ENCODE measurements at regions not wholly inside any gene's neighbourhood (a gene's known extent, or its start where the extent isn't known, plus 50 kb on each side); places are given as distances from the start of the nearest gene placed in this dataset.

DNA sequence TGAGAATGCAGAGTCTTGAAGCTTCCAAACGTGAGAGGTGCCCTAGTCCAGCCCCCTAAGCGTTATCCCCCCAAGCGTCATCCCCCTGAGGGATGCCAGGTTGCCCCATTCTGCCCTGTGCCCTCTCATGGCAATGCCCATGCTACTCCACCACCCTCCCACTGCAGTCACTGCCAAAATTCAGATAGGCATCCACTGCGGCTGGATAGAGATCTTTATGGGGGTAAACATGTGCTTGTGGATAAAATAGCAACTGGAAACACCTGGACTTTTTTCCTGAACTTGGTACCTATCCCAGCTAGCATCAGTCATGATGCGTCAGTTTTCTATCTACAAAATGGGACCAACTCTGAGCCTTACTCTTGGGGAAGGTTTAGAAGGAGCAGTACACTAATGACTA lies 92.7 kb upstream of the HOXC13 start:
- Mint-ChIP-seq H3K27me3 (ENCODE audit: insufficient read depth) (peaks cover 46% of the 10 kb centered on the region), H3K27ac (no peak overlapping the region), H3K9me3 (peaks cover 4% of the 10 kb centered on the region; the same call in 1 of the 2 replicates), H3K4me3 (peak overlapping the region; percentile 54; the same call in 1 of the 2 replicates), H3K36me3 (ENCODE audit: low read depth) (peaks cover 9% of the 10 kb centered on the region; the same call in 1 of the 2 replicates), H3K4me1 (ENCODE audit: low read depth) (peaks cover 36% of the 10 kb centered on the region)
- DNase-seq: no peak
- TF ChIP-seq, protein P1, sequence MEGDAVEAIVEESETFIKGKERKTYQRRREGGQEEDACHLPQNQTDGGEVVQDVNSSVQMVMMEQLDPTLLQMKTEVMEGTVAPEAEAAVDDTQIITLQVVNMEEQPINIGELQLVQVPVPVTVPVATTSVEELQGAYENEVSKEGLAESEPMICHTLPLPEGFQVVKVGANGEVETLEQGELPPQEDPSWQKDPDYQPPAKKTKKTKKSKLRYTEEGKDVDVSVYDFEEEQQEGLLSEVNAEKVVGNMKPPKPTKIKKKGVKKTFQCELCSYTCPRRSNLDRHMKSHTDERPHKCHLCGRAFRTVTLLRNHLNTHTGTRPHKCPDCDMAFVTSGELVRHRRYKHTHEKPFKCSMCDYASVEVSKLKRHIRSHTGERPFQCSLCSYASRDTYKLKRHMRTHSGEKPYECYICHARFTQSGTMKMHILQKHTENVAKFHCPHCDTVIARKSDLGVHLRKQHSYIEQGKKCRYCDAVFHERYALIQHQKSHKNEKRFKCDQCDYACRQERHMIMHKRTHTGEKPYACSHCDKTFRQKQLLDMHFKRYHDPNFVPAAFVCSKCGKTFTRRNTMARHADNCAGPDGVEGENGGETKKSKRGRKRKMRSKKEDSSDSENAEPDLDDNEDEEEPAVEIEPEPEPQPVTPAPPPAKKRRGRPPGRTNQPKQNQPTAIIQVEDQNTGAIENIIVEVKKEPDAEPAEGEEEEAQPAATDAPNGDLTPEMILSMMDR (IDR thresholded peaks at IDR 0.05): no peak

DNA sequence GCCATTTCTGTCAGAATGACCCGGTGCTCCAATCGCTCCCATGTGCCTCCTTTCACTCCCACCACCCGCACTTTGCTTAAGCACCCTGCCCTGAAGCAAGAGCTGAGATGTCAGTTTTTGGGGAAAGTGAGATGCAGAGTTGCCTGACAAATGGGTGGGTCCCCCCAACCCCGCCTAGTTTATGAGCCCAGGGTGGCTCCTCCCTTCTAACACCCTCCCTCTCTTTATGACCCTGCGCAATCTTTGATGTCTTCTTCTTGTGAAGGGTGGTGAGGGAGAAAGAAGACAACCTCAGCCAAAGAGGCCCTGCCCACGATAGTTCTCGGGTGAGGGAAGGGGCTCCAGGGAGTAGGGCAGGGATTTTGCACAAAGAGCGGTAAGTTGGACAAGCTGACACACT lies 89.5 kb upstream of the HOXC13 start:
- H3K27ac Mint-ChIP-seq: no peak overlapping the region
- no peaks in the 10 kb centered on the region for H3K36me3 Mint-ChIP-seq (ENCODE audit: low read depth)
- TF ChIP-seq, protein P1 (IDR thresholded peaks at IDR 0.05): no peak
- no peak overlapping the region for H3K4me3 Mint-ChIP-seq
- DNase-seq: no peak
- H3K9me3 Mint-ChIP-seq: no peaks in the 10 kb centered on the region
- peaks cover 34% of the 10 kb centered on the region for H3K27me3 Mint-ChIP-seq (ENCODE audit: insufficient read depth)
- H3K4me1 Mint-ChIP-seq (ENCODE audit: low read depth): peaks cover 24% of the 10 kb centered on the region

DNA sequence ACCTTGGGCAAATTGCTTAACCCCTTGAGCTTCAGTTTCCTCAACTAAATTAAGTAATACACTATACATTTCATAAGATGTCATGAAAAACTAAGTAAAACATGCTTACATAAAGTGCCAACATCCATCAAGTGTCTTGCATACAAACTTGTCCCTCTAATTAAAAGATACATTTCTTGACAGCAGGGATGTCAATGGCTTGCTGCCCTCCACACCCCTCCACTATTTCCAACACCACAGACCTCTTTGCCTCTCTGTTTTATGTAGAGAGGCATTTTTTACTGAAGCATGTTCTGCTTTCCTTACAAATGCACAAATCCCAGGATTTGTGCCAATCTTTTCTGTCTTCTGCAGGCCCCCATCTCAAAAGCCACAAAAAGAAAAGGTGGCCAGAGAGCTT lies 89.0 kb upstream of the HOXC13 start:
- Mint-ChIP-seq H3K9me3 (no peaks in the 10 kb centered on the region), H3K36me3 (ENCODE audit: low read depth) (no peaks in the 10 kb centered on the region), H3K4me1 (ENCODE audit: low read depth) (peaks cover 18% of the 10 kb centered on the region), H3K27me3 (ENCODE audit: insufficient read depth) (peaks cover 34% of the 10 kb centered on the region), H3K27ac (no peak overlapping the region), H3K4me3 (no peak overlapping the region)
- DNase-seq: no peak
- TF ChIP-seq, protein P1 (IDR thresholded peaks at IDR 0.05): no peak

DNA sequence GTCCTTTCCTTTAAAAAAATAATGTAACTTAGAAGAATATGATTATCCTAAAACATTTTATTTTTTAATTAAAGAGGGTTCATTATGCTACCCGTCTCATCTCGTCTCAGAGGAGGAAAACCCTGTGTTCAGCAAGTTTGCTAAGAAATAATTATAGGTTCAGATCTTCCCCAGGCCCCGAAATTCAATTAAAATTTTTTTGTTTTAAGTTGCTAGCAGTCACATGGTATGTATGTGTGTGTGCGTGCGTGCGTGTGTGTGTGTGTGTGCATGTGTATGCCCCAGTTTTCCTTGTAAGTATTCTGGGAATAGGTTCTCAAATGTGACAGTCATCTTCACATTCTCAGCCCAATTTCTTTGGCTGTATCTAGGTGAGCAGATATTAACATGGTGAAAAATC lies 86.6 kb upstream of the HOXC13 start:
- H3K27me3 Mint-ChIP-seq (ENCODE audit: insufficient read depth): peaks cover 30% of the 10 kb centered on the region
- H3K27ac Mint-ChIP-seq: no peak overlapping the region
- no peaks in the 10 kb centered on the region for H3K4me1 Mint-ChIP-seq (ENCODE audit: low read depth)
- no peak for DNase-seq
- no peaks in the 10 kb centered on the region for H3K9me3 Mint-ChIP-seq
- H3K4me3 Mint-ChIP-seq: no peak overlapping the region
- no peaks in the 10 kb centered on the region for H3K36me3 Mint-ChIP-seq (ENCODE audit: low read depth)
- TF ChIP-seq, protein P1 (IDR thresholded peaks at IDR 0.05): no peak

DNA sequence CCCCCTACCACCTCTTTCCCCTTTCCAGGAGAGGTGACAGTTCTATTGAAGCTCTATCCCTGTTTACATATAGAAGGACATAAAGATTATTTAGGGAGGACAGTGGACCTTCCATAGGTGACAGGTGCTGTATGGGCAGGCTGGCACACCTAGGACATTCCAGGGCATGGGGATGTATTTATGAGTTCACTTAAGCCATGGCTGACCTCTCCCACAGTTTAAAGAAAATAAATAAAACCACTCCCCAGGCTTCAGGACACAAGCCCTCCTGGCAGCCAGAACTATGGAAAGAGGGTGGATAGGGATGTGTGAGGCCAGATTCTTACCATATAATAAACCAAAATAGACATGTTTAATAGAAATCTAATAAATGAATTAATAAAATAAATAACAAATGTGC lies 85.6 kb upstream of the HOXC13 start:
- Mint-ChIP-seq H3K27ac (no peak overlapping the region), H3K4me1 (ENCODE audit: low read depth) (no peaks in the 10 kb centered on the region), H3K36me3 (ENCODE audit: low read depth) (no peaks in the 10 kb centered on the region), H3K4me3 (no peak overlapping the region), H3K9me3 (no peaks in the 10 kb centered on the region), H3K27me3 (ENCODE audit: insufficient read depth) (peaks cover 24% of the 10 kb centered on the region)
- no peak for DNase-seq
- TF ChIP-seq, protein P1 (IDR thresholded peaks at IDR 0.05): no peak

All from HFFc6 (cell line).